ENCODE measurements at regions not wholly inside any gene's neighbourhood (a gene's known extent, or its start where the extent isn't known, plus 50 kb on each side); places are given as distances from the start of the nearest gene placed in this dataset.
"Not testable (repeated sequence)": the region's sequence is repeated elsewhere in the genome, so short reads cannot be mapped to it uniquely, and the experiment has no call there.

GRCh38 chr2:154961676-154962075 lies 263.2 kb downstream of the KCNJ3 start:
- TF ChIP-seq POLR2A (IDR thresholded peaks at IDR 0.05) = no peak
- TF ChIP-seq CTCF (IDR thresholded peaks at IDR 0.05 in 4 of 5, conservative IDR thresholded peaks at IDR 0.05 in 1 of 5) = no peak
- ATAC-seq (no peak), DNase-seq (no peak)
- H3K9me3 ChIP-seq = no peaks in the 10 kb centered on the region
- H3K36me3 ChIP-seq = no peaks in the 10 kb centered on the region
- no peak overlapping the region for H3K27ac ChIP-seq
- H3K4me1 ChIP-seq = no peaks in the 10 kb centered on the region
- intact Hi-C loops (cut with DNase I; ENCODE audit: low total_unique reads) (no loop called here), in situ Hi-C loops (cut with MboI; ENCODE audit: low sequenced_read_pairs in 4 of 4) (no loop called here)
- no peaks in the 10 kb centered on the region for H3K27me3 ChIP-seq
- H3K4me3 ChIP-seq = no peak overlapping the region

GRCh38 chr2:154960802-154961583 lies 262.5 kb downstream of the KCNJ3 start:
- no peaks in the 10 kb centered on the region for H3K4me1 ChIP-seq
- ATAC-seq = no peak
- no peaks in the 10 kb centered on the region for H3K27me3 ChIP-seq
- H3K4me3 ChIP-seq = no peak overlapping the region
- intact Hi-C loops (cut with DNase I; ENCODE audit: low total_unique reads) (no loop called here), in situ Hi-C loops (cut with MboI; ENCODE audit: low sequenced_read_pairs in 4 of 4) (no loop called here)
- H3K9me3 ChIP-seq = no peaks in the 10 kb centered on the region
- DNase-seq = no peak
- no peak overlapping the region for H3K27ac ChIP-seq
- H3K36me3 ChIP-seq = no peaks in the 10 kb centered on the region
- TF ChIP-seq POLR2A (IDR thresholded peaks at IDR 0.05) = no peak
- no peak for TF ChIP-seq CTCF (IDR thresholded peaks at IDR 0.05 in 4 of 5, conservative IDR thresholded peaks at IDR 0.05 in 1 of 5)

GRCh38 chr2:154952346-154952980 lies 254.0 kb downstream of the KCNJ3 start:
- no peak for ATAC-seq
- in situ Hi-C loops (cut with MboI; ENCODE audit: low sequenced_read_pairs in 4 of 4) (no loop called here), intact Hi-C loops (cut with DNase I; ENCODE audit: low total_unique reads) (no loop called here)
- no peak overlapping the region for H3K27ac ChIP-seq
- no peak overlapping the region for H3K4me3 ChIP-seq
- no peaks in the 10 kb centered on the region for H3K4me1 ChIP-seq
- no peak for DNase-seq
- H3K9me3 ChIP-seq = no peaks in the 10 kb centered on the region
- TF ChIP-seq CTCF (IDR thresholded peaks at IDR 0.05 in 4 of 5, conservative IDR thresholded peaks at IDR 0.05 in 1 of 5) (no peak), POLR2A (IDR thresholded peaks at IDR 0.05) (no peak)
- H3K36me3 ChIP-seq = no peaks in the 10 kb centered on the region
- no peaks in the 10 kb centered on the region for H3K27me3 ChIP-seq

- ATAC-seq; intact Hi-C loops (cut with DNase I; ENCODE audit: low total_unique reads); in situ Hi-C loops (cut with MboI; ENCODE audit: low sequenced_read_pairs in 4 of 4); H3K9me3 ChIP-seq; H3K27ac ChIP-seq; H3K27me3 ChIP-seq; DNase-seq; H3K4me1 ChIP-seq; H3K4me3 ChIP-seq; H3K36me3 ChIP-seq: not testable (repeated sequence)
Observed at GRCh38 chr2:154947416-154947815, 248.9 kb downstream of the KCNJ3 start.

- no peak for TF ChIP-seq POLR2A (IDR thresholded peaks at IDR 0.05)
- TF ChIP-seq CTCF (IDR thresholded peaks at IDR 0.05 in 4 of 5, conservative IDR thresholded peaks at IDR 0.05 in 1 of 5) = no peak
- DNase-seq (no peak), ATAC-seq (no peak)
- in situ Hi-C loops (cut with MboI; ENCODE audit: low sequenced_read_pairs in 4 of 4) (no loop called here), intact Hi-C loops (cut with DNase I; ENCODE audit: low total_unique reads) (no loop called here)
- no peaks in the 10 kb centered on the region for H3K9me3 ChIP-seq
- no peak overlapping the region for H3K4me3 ChIP-seq
- H3K4me1 ChIP-seq = no peaks in the 10 kb centered on the region
- no peaks in the 10 kb centered on the region for H3K27me3 ChIP-seq
- no peaks in the 10 kb centered on the region for H3K36me3 ChIP-seq
- no peak overlapping the region for H3K27ac ChIP-seq
Observed at GRCh38 chr2:154945984-154946383, 247.5 kb downstream of the KCNJ3 start.
